ENCODE measurements at regions not wholly inside any gene's neighbourhood (a gene's known extent, or its start where the extent isn't known, plus 50 kb on each side); places are given as distances from the start of the nearest gene placed in this dataset.

DNA sequence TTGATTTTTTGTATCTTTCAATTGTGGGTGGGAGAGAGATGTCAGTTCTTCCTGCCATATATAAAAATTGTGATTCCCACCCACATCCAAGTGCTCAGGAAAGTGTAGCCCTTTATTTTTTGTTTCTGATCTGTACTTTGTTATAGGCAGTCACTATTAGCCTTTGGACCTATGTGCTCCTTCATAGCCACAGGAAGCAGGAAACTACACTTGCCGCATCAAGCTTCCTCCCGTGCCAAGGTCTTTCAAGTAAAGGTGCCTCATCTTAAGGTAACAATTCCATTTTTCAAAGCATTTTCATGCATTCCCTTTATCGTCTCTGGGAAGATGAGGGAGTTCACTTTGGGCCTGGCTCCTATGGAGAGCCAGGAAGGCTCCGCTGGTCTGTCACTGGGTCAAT, 339.0 kb downstream of the DIRAS2 start:
- no peaks in the 10 kb centered on the region for H4K20me1 ChIP-seq (ENCODE audit: insufficient read depth, low read length)
- intact Hi-C loops (cut with micrococcal nuclease) = no loop called here
- H3K4me3 ChIP-seq (replicated peaks in 1 of 3; ENCODE audit: low read depth in 2 of 3, low read length in 3 of 3) = no peak overlapping the region
- WGBS (ENCODE audit: insufficient coverage) = 62% methylated on average over 2 of the region's 4 CpGs
- H3K27me3 ChIP-seq (ENCODE audit: control insufficient read depth in 2 of 2, insufficient read depth in 2 of 2, low read length in 2 of 2) = peaks cover 5 to 6% of the 10 kb centered on the region in 2 donors
- no peak overlapping the region for H2AFZ ChIP-seq (ENCODE audit: insufficient read depth, low read depth, low read length, poor library complexity, severe bottlenecking)
- H3K79me2 ChIP-seq (ENCODE audit: insufficient read depth, low read length) = no peaks in the 10 kb centered on the region
- H3K27ac Mint-ChIP-seq = no peak overlapping the region
- no peaks in the 10 kb centered on the region for H3K36me3 ChIP-seq (replicated peaks in 1 of 2; ENCODE audit: control insufficient read depth in 1 of 2, insufficient read depth in 2 of 2, low read length in 2 of 2)
- H3K9ac ChIP-seq (ENCODE audit: insufficient read depth, low read length, poor library complexity, severe bottlenecking) = no peak overlapping the region
- no peak overlapping the region for H3K27ac ChIP-seq (ENCODE audit: low read depth in 1 of 2, low read length in 2 of 2)
- H3K27me3 Mint-ChIP-seq (ENCODE audit: low read depth in 3 of 3) = peaks cover 0 to 21% (median 6%) of the 10 kb centered on the region in 3 donors
- no peak overlapping the region for H3K4me3 Mint-ChIP-seq
- no peaks in the 10 kb centered on the region for H3K9me3 ChIP-seq (replicated peaks in 1 of 2; ENCODE audit: control insufficient read depth in 1 of 2, insufficient read depth in 1 of 2, low read length in 2 of 2)
- H3K4me1 ChIP-seq (ENCODE audit: control insufficient read depth in 1 of 2, insufficient read depth in 2 of 2, low read length in 2 of 2) = no peaks in the 10 kb centered on the region
- no peaks in the 10 kb centered on the region for H3K4me1 Mint-ChIP-seq
- no peak for DNase-seq
- H3K9me3 Mint-ChIP-seq = peaks cover 0 to 3% (median 0%) of the 10 kb centered on the region in 7 donors
- no peaks in the 10 kb centered on the region for H3K36me3 Mint-ChIP-seq
- H3K4me2 ChIP-seq (replicated peaks; ENCODE audit: extremely low read depth, low read length, poor library complexity, severe bottlenecking) = no peak overlapping the region
- TF ChIP-seq CTCF (IDR thresholded peaks at IDR 0.05) = no peak

DNA sequence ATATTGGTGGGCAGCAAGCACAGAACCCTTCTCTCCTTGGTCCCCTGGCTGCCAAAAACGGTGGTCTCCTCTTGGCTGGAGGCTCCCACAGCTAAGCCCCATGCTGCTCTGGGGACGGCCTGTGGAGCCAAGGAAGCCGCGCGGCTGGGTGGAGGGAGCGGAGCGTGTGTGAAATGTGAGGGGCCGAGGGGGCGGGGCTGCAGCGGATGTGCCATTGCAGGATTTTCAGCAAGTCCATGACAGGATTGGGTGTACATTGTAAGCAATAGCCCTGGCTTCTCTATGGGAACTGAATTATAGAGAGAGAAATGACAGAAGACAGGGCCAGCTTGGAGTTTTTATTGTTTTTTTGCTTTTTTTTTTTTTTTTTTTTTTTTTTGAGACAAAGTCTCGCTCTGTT, 336.5 kb downstream of the DIRAS2 start:
- H3K9me3 Mint-ChIP-seq = peaks cover 0 to 3% (median 0%) of the 10 kb centered on the region in 7 donors
- 98% methylated on average over 6 of the region's 11 CpGs for WGBS (ENCODE audit: insufficient coverage)
- H3K4me3 Mint-ChIP-seq = no peak overlapping the region
- peaks cover 0 to 3% of the 10 kb centered on the region in 2 donors for H3K27me3 ChIP-seq (ENCODE audit: control insufficient read depth in 2 of 2, insufficient read depth in 2 of 2, low read length in 2 of 2)
- H3K79me2 ChIP-seq (ENCODE audit: insufficient read depth, low read length) = no peaks in the 10 kb centered on the region
- no peak overlapping the region for H3K27ac Mint-ChIP-seq
- no peak overlapping the region for H2AFZ ChIP-seq (ENCODE audit: insufficient read depth, low read depth, low read length, poor library complexity, severe bottlenecking)
- no peaks in the 10 kb centered on the region for H3K9me3 ChIP-seq (replicated peaks in 1 of 2; ENCODE audit: control insufficient read depth in 1 of 2, insufficient read depth in 1 of 2, low read length in 2 of 2)
- intact Hi-C loops (cut with micrococcal nuclease) = no loop called here
- H3K4me2 ChIP-seq (replicated peaks; ENCODE audit: extremely low read depth, low read length, poor library complexity, severe bottlenecking) = no peak overlapping the region
- H3K9ac ChIP-seq (ENCODE audit: insufficient read depth, low read length, poor library complexity, severe bottlenecking) = no peak overlapping the region
- no peak for DNase-seq
- H4K20me1 ChIP-seq (ENCODE audit: insufficient read depth, low read length) = no peaks in the 10 kb centered on the region
- no peak overlapping the region for H3K4me3 ChIP-seq (replicated peaks in 1 of 3; ENCODE audit: low read depth in 2 of 3, low read length in 3 of 3)
- H3K36me3 ChIP-seq (replicated peaks in 1 of 2; ENCODE audit: control insufficient read depth in 1 of 2, insufficient read depth in 2 of 2, low read length in 2 of 2) = no peaks in the 10 kb centered on the region
- no peak overlapping the region for H3K27ac ChIP-seq (ENCODE audit: low read depth in 1 of 2, low read length in 2 of 2)
- H3K4me1 Mint-ChIP-seq = no peaks in the 10 kb centered on the region
- no peaks in the 10 kb centered on the region for H3K36me3 Mint-ChIP-seq
- peaks cover 0 to 14% (median 6%) of the 10 kb centered on the region in 3 donors for H3K27me3 Mint-ChIP-seq (ENCODE audit: low read depth in 3 of 3)
- no peaks in the 10 kb centered on the region for H3K4me1 ChIP-seq (ENCODE audit: control insufficient read depth in 1 of 2, insufficient read depth in 2 of 2, low read length in 2 of 2)
- TF ChIP-seq CTCF (IDR thresholded peaks at IDR 0.05) = no peak
